GM12874 (cell line): ENCODE measurements at regions not wholly inside any gene's neighbourhood (a gene's known extent, or its start where the extent isn't known, plus 50 kb on each side); places are given as distances from the start of the nearest gene placed in this dataset.

Source experiments
- CTCF ChIP-seq: IDR thresholded peaks from 2 replicates; pipeline ENCODE4 v1.5.1; 2011; ENCODE audit warnings: low read depth, mild to moderate bottlenecking, control low read depth, low read length, moderate library complexity; ENCODE audit not compliant: insufficient read depth

- TF ChIP-seq CTCF: no peak
These were observed 868.8 kb upstream of the TMEM132C start for GRCh38 chr12:127398016-127398710.

- no peak for TF ChIP-seq CTCF
These were observed 867.5 kb upstream of the TMEM132C start for GRCh38 chr12:127399451-127399850.

- no peak for TF ChIP-seq CTCF
These were observed 866.7 kb upstream of the TMEM132C start for GRCh38 chr12:127400221-127400620.

GRCh38 chr12:127401005-127401404 lies 866.0 kb upstream of the TMEM132C start:
- TF ChIP-seq CTCF: no peak

GRCh38 chr12:127401536-127401935 lies 865.4 kb upstream of the TMEM132C start:
- no peak for TF ChIP-seq CTCF

GRCh38 chr12:127411166-127411915 lies 855.6 kb upstream of the TMEM132C start:
- no peak for TF ChIP-seq CTCF

GRCh38 chr12:127411981-127412380 lies 855.0 kb upstream of the TMEM132C start:
- TF ChIP-seq CTCF: no peak
